ENCODE measurements at regions not wholly inside any gene's neighbourhood (a gene's known extent, or its start where the extent isn't known, plus 50 kb on each side); places are given as distances from the start of the nearest gene placed in this dataset.

DNA sequence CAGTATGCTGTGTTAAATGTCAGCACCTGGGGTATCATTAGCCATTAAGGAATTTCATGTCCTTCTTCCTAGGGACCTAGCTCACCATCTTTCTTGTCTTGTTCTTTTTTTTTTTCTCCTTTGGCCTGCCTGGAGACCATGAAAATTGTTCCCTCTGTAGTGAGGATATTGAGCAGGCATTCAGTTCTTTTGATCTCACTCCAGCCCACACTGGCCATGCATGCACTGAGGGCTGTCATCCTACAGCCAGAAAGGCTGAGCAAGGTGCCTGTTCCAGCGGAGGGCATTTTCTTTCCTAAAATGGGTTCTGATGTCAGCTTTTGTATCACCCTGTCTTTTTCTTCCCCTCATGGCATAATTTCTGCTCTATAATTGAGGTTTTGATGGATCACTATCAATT lies 275.9 kb upstream of the HAND2 start:
- TF ChIP-seq CTCF (IDR thresholded peaks at IDR 0.05) = no peak
- no peak for TF ChIP-seq POLR2A (IDR thresholded peaks at IDR 0.05)

Measured in right lobe of liver (tissue), 4 donors.